ENCODE measurements at regions not wholly inside any gene's neighbourhood (a gene's known extent, or its start where the extent isn't known, plus 50 kb on each side); places are given as distances from the start of the nearest gene placed in this dataset.

DNA sequence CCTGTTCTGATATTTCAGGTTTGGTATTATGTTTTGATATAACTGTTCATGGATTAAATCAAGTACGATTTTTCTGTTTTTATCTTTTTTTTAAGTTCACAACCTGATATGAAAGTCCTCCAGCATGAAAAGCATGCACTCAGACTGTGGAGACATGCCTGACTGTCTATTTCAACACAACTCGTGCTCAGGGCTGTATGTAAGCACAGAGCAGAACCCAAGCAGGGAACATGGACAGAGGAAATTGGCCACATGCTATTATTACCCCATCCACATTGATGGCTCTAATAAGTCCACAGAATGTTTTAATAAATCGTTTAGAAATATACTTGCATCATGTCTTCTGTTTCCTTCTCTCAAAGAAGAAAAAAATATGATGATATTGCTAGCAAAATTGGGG lies 730.4 kb downstream of the C6orf118 start:
- H3K79me2 ChIP-seq (replicated peaks; ENCODE audit: insufficient read depth, low read length): no peaks in the 10 kb centered on the region
- no peak overlapping the region for H3K9ac ChIP-seq (ENCODE audit: low read length)
- H3K4me2 ChIP-seq (ENCODE audit: low read length): no peak overlapping the region
- H3K27ac ChIP-seq (ENCODE audit: low read length): no peak overlapping the region
- H2AFZ ChIP-seq (ENCODE audit: low read depth, low read length): no peak overlapping the region
- H3K9me2 ChIP-seq (ENCODE audit: insufficient read depth, low read length): no peaks in the 10 kb centered on the region
- no peaks in the 10 kb centered on the region for H4K20me1 ChIP-seq (ENCODE audit: insufficient read depth)
- peaks cover 6% of the 10 kb centered on the region for H3K9me3 ChIP-seq (ENCODE audit: low read length)
- TF ChIP-seq, protein P1, sequence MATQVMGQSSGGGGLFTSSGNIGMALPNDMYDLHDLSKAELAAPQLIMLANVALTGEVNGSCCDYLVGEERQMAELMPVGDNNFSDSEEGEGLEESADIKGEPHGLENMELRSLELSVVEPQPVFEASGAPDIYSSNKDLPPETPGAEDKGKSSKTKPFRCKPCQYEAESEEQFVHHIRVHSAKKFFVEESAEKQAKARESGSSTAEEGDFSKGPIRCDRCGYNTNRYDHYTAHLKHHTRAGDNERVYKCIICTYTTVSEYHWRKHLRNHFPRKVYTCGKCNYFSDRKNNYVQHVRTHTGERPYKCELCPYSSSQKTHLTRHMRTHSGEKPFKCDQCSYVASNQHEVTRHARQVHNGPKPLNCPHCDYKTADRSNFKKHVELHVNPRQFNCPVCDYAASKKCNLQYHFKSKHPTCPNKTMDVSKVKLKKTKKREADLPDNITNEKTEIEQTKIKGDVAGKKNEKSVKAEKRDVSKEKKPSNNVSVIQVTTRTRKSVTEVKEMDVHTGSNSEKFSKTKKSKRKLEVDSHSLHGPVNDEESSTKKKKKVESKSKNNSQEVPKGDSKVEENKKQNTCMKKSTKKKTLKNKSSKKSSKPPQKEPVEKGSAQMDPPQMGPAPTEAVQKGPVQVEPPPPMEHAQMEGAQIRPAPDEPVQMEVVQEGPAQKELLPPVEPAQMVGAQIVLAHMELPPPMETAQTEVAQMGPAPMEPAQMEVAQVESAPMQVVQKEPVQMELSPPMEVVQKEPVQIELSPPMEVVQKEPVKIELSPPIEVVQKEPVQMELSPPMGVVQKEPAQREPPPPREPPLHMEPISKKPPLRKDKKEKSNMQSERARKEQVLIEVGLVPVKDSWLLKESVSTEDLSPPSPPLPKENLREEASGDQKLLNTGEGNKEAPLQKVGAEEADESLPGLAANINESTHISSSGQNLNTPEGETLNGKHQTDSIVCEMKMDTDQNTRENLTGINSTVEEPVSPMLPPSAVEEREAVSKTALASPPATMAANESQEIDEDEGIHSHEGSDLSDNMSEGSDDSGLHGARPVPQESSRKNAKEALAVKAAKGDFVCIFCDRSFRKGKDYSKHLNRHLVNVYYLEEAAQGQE (IDR thresholded peaks at IDR 0.05; ENCODE audit: borderline replicate concordance): no peak
- TF ChIP-seq TAF1 (IDR thresholded peaks at IDR 0.05; ENCODE audit: low read depth): no peak
- TF ChIP-seq EZH2 (IDR thresholded peaks at IDR 0.05; ENCODE audit: borderline replicate concordance, insufficient read depth, low read length, poor library complexity, severe bottlenecking): no peak
- TF ChIP-seq CTCF (IDR thresholded peaks at IDR 0.05; ENCODE audit: poor library complexity, severe bottlenecking): no peak
- TF ChIP-seq MXI1 (conservative IDR thresholded peaks at IDR 0.05; ENCODE audit: poor library complexity, severe bottlenecking): no peak
- no peak for TF ChIP-seq RAD21 (conservative IDR thresholded peaks at IDR 0.05)
- TF ChIP-seq POLR2AphosphoS5 (IDR thresholded peaks at IDR 0.05): no peak
- no peak for TF ChIP-seq SMC3 (conservative IDR thresholded peaks at IDR 0.05; ENCODE audit: poor library complexity)
- TF ChIP-seq EP300 (conservative IDR thresholded peaks at IDR 0.05; ENCODE audit: poor library complexity, severe bottlenecking): no peak
- no peaks in the 10 kb centered on the region for H3F3A ChIP-seq (ENCODE audit: insufficient read depth, low read length, poor library complexity, severe bottlenecking)
- H3K36me3 ChIP-seq (ENCODE audit: insufficient read depth, low read length): no peaks in the 10 kb centered on the region
- no peaks in the 10 kb centered on the region for H3K27me3 ChIP-seq (ENCODE audit: insufficient read depth, low read depth, low read length)
- no peak overlapping the region for H3K4me3 ChIP-seq (ENCODE audit: low read length)

GRCh38 chr6:164578616-164579015 lies 730.8 kb downstream of the C6orf118 start:
- H3K9me2 ChIP-seq (ENCODE audit: insufficient read depth, low read length): no peaks in the 10 kb centered on the region
- no peaks in the 10 kb centered on the region for H3K79me2 ChIP-seq (replicated peaks; ENCODE audit: insufficient read depth, low read length)
- H3K36me3 ChIP-seq (ENCODE audit: insufficient read depth, low read length): no peaks in the 10 kb centered on the region
- no peak overlapping the region for H3K4me3 ChIP-seq (ENCODE audit: low read length)
- no peak for TF ChIP-seq SMC3 (conservative IDR thresholded peaks at IDR 0.05; ENCODE audit: poor library complexity)
- TF ChIP-seq, protein P1 (IDR thresholded peaks at IDR 0.05; ENCODE audit: borderline replicate concordance): no peak
- TF ChIP-seq TAF1 (IDR thresholded peaks at IDR 0.05; ENCODE audit: low read depth): no peak
- no peak for TF ChIP-seq EZH2 (IDR thresholded peaks at IDR 0.05; ENCODE audit: borderline replicate concordance, insufficient read depth, low read length, poor library complexity, severe bottlenecking)
- no peak for TF ChIP-seq RAD21 (conservative IDR thresholded peaks at IDR 0.05)
- no peak for TF ChIP-seq MXI1 (conservative IDR thresholded peaks at IDR 0.05; ENCODE audit: poor library complexity, severe bottlenecking)
- TF ChIP-seq POLR2AphosphoS5 (IDR thresholded peaks at IDR 0.05): no peak
- TF ChIP-seq EP300 (conservative IDR thresholded peaks at IDR 0.05; ENCODE audit: poor library complexity, severe bottlenecking): no peak
- TF ChIP-seq CTCF (IDR thresholded peaks at IDR 0.05; ENCODE audit: poor library complexity, severe bottlenecking): no peak
- no peak overlapping the region for H3K27ac ChIP-seq (ENCODE audit: low read length)
- no peak overlapping the region for H2AFZ ChIP-seq (ENCODE audit: low read depth, low read length)
- no peak overlapping the region for H3K4me2 ChIP-seq (ENCODE audit: low read length)
- no peaks in the 10 kb centered on the region for H3F3A ChIP-seq (ENCODE audit: insufficient read depth, low read length, poor library complexity, severe bottlenecking)
- no peaks in the 10 kb centered on the region for H3K27me3 ChIP-seq (ENCODE audit: insufficient read depth, low read depth, low read length)
- H3K9ac ChIP-seq (ENCODE audit: low read length): no peak overlapping the region
- H4K20me1 ChIP-seq (ENCODE audit: insufficient read depth): no peaks in the 10 kb centered on the region
- H3K9me3 ChIP-seq (ENCODE audit: low read length): peaks cover 6% of the 10 kb centered on the region

All from neural cell (in vitro differentiated cells).